HCT116 (cell line): ENCODE measurements at regions not wholly inside any gene's neighbourhood (a gene's known extent, or its start where the extent isn't known, plus 50 kb on each side); places are given as distances from the start of the nearest gene placed in this dataset.
"Not testable (repeated sequence)": the region's sequence is repeated elsewhere in the genome, so short reads cannot be mapped to it uniquely, and the experiment has no call there.

ENCODE experiments used
- ATAC-seq: fragments of 200-7000 bp; cut with Tn5 transposase; 2 replicates; pipeline ENCODE4 v1.9.1; 2020; ENCODE audit warnings: mild to moderate bottlenecking, moderate library complexity
- BruUV-seq: library from RNA; stranded (reverse); fragments of 400-500 nt; replicated peaks from 2 replicates; lab custom pipeline; 2021; lab: Mats Ljungman, UMichigan
- CTCF ChIA-PET: fragments of 300-600 bp; sonication (Branson Sonifier 250); formaldehyde crosslinking; loops from one replicate; lab custom pipeline; 2021; ENCODE audit warnings: antibody characterized with exemption; lab: Charles Lee
- POLR2A ChIA-PET: fragments of 300-600, 350-600 bp; sonication (Branson Sonifier 250); formaldehyde crosslinking; loops from one replicate; lab custom pipeline; 2021; ENCODE audit warnings: antibody characterized with exemption; lab: Charles Lee
- RAD21 ChIA-PET, 2 experiments: fragments of 300-600 bp; sonication (Branson Sonifier 250); formaldehyde crosslinking; loops; one replicate each; lab custom pipeline; 2023; ENCODE audit warnings: low total read pairs in 2 of 2; ENCODE audit not compliant: uncharacterized antibody in 2 of 2, unreplicated experiment in 2 of 2, low non-redundant PET in 1 of 2; lab: Charles Lee
- DNase-seq: peaks from one replicate; pipeline ENCODE4 v3.0.0-alpha.2; 2010; ENCODE audit warnings: low read depth, low spot score
- H2AFZ ChIP-seq: fragments of 200-600 bp; shearing (Covaris generic), sonication (generic); 2 replicates; pipeline ENCODE4 v1.6.1; 2017; ENCODE audit warnings: low read depth, mixed run types, mixed read lengths, antibody characterized with exemption, low read length; ENCODE audit not compliant: poor library complexity, severe bottlenecking
- H3K27ac ChIP-seq: 2 replicates; pipeline ENCODE4 v1.5.1; 2012; ENCODE audit warnings: low read depth, low read length
- H3K27me3 ChIP-seq: fragments of 200-600 bp; sonication (generic); 2 replicates; pipeline ENCODE4 v1.6.1; 2016; ENCODE audit warnings: mixed run types, low read length, mixed read lengths; ENCODE audit not compliant: insufficient read depth
- H3K36me3 ChIP-seq, 2 experiments: fragments of 200-500 bp in 1 of 2; fragments of 200-600 bp in 1 of 2; sonication (Bioruptor generic) in 1 of 2; sonication (generic) in 1 of 2; 2 replicates each; pipeline versions ENCODE4 v1.5.1 to v1.6.1; 2014 to 2016; ENCODE audit warnings: low read length in 2 of 2, inconsistent platforms in 1 of 2, mixed read lengths in 1 of 2, mixed run types in 1 of 2; ENCODE audit not compliant: insufficient read depth in 2 of 2, control insufficient read depth in 1 of 2
- H3K4me1 ChIP-seq, 2 experiments: fragments of 200-600 bp in 1 of 2; sonication (generic) in 1 of 2; 2 replicates each; pipeline versions ENCODE4 v1.5.1 to v1.6.1; 2012 to 2017; ENCODE audit warnings: low read length in 2 of 2, inconsistent platforms in 1 of 2, mild to moderate bottlenecking in 1 of 2, mixed read lengths in 1 of 2, mixed run types in 1 of 2, moderate library complexity in 1 of 2; ENCODE audit not compliant: insufficient read depth in 2 of 2, control insufficient read depth in 1 of 2
- H3K4me2 ChIP-seq: fragments of 200-600 bp; sonication (generic); 2 replicates; pipeline ENCODE4 v1.6.1; 2017; ENCODE audit warnings: mixed run types, low read length, mixed read lengths
- H3K4me3 ChIP-seq, 2 experiments: fragments of 200-600 bp in 1 of 2; sonication (generic) in 1 of 2; replicated peaks in 1 of 2; 2 replicates each; pipeline ENCODE4 v1.5.1; 2011 to 2016; ENCODE audit warnings: low read length in 2 of 2, control low read depth in 1 of 2, low read depth in 1 of 2, mild to moderate bottlenecking in 1 of 2, mixed read lengths in 1 of 2, mixed run types in 1 of 2
- H3K79me2 ChIP-seq: fragments of 200-600 bp; sonication (generic); 2 replicates; pipeline ENCODE4 v1.6.1; 2017; ENCODE audit warnings: mild to moderate bottlenecking, mixed run types, low read length, moderate library complexity, mixed read lengths; ENCODE audit not compliant: insufficient read depth
- H3K9ac ChIP-seq: fragments of 200-600 bp; sonication (generic); 2 replicates; pipeline ENCODE4 v1.6.1; 2016; ENCODE audit warnings: low read length, mixed read lengths
- H3K9me2 ChIP-seq: fragments of 200-600 bp; sonication (generic), shearing (Covaris generic); 2 replicates; pipeline ENCODE4 v1.6.1; 2017; ENCODE audit warnings: mixed run types, mild to moderate bottlenecking, moderate library complexity; ENCODE audit not compliant: insufficient read depth
- H3K9me3 ChIP-seq, 2 experiments: fragments of 200-500 bp in 1 of 2; fragments of 200-600 bp in 1 of 2; sonication (Bioruptor generic) in 1 of 2; sonication (generic) in 1 of 2; 2 replicates each; pipeline ENCODE4 v1.6.1; 2014 to 2017; ENCODE audit warnings: low read length in 2 of 2, mixed read lengths in 2 of 2, inconsistent platforms in 1 of 2, low read depth in 1 of 2, mild to moderate bottlenecking in 1 of 2, mixed run types in 1 of 2, moderate library complexity in 1 of 2; ENCODE audit not compliant: control insufficient read depth in 1 of 2, insufficient read depth in 1 of 2
- H4K20me1 ChIP-seq: fragments of 200-600 bp; sonication (generic), shearing (Covaris generic); 2 replicates; pipeline ENCODE4 v1.6.1; 2017; ENCODE audit warnings: mixed run types, mild to moderate bottlenecking, moderate library complexity; ENCODE audit not compliant: insufficient read depth
- FOSL1 ChIP-seq: IDR thresholded peaks from 2 replicates; pipeline ENCODE4 v1.6.1; 2012; ENCODE audit warnings: low read depth
- MAX ChIP-seq: IDR thresholded peaks from 2 replicates; pipeline ENCODE4 v1.6.1; 2012
- POLR2AphosphoS5 ChIP-seq: IDR thresholded peaks from 2 replicates; pipeline ENCODE4 v1.6.1; 2011; ENCODE audit warnings: mild to moderate bottlenecking, low read depth, low read length, moderate library complexity
- SIN3A ChIP-seq: IDR thresholded peaks from 2 replicates; pipeline ENCODE4 v1.6.1; 2012; ENCODE audit warnings: low read depth
- SP1 ChIP-seq: IDR thresholded peaks from 2 replicates; pipeline ENCODE4 v1.6.1; 2012; ENCODE audit warnings: low read depth
- SRF ChIP-seq: IDR thresholded peaks from 2 replicates; pipeline ENCODE4 v1.6.1; 2012; ENCODE audit warnings: low read depth
- TCF7L2 ChIP-seq: IDR thresholded peaks from 2 replicates; pipeline ENCODE4 v1.7.0; 2011; ENCODE audit warnings: borderline replicate concordance, inconsistent platforms; ENCODE audit not compliant: insufficient read depth, insufficient read length; ENCODE audit errors: extremely low read depth
- YY1 ChIP-seq: IDR thresholded peaks from 2 replicates; pipeline ENCODE4 v1.6.1; 2011; ENCODE audit warnings: low read length, low read depth, moderate library complexity, mild to moderate bottlenecking; ENCODE audit not compliant: insufficient replicate concordance; ENCODE audit errors: extremely low read depth
- ZBTB33 ChIP-seq: IDR thresholded peaks from 2 replicates; pipeline ENCODE4 v1.6.1; 2011; ENCODE audit warnings: mild to moderate bottlenecking, low read length, moderate library complexity; ENCODE audit not compliant: insufficient replicate concordance; ENCODE audit errors: extremely low read depth
- ZFX ChIP-seq: fragments of 450-650 bp; IDR thresholded peaks from 2 replicates; pipeline ENCODE4 v1.6.1; 2017
- intact Hi-C: fragments of 100-400 bp; cut with micrococcal nuclease; formaldehyde crosslinking; loops from 2 replicates; pipeline ENCODE4 v1.10.0; 2022

DNA sequence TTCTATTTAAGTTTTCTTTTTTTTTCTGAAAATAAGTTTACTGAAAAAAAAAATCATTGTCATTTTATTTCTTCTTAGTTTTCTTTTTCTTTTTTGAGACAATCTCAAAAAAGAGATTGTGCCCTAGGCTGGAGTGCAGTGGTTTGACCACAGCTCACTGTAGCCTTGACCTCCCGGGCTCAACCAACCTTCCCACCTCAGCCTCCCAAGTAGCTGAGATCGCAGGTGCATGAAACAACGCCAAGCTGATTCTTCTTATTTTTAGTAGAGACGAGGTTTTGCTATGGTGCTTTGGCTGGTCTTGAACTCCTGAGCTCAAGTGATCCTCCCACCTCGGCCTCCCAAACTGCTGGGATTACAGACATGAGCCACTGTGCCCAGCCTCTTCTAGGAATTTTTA, 65.7 kb upstream of the OSTN start:
- ChIA-PET RAD21 (no interaction called here), POLR2A (no interaction called here), CTCF (no interaction called here)
- TF ChIP-seq SIN3A = no peak
- no peak for TF ChIP-seq ZBTB33
- no peak for TF ChIP-seq POLR2AphosphoS5
- TF ChIP-seq MAX = no peak
- TF ChIP-seq ZFX = no peak
- no peak for TF ChIP-seq FOSL1
- TF ChIP-seq SP1 = no peak
- intact Hi-C loops = loop anchor here (10.0 kb wide), 1 partner anchor 1311 kb away; no protein-coding TSS in a partner anchor
- no peak for DNase-seq
- H3K36me3 ChIP-seq = no peaks in the 10 kb centered on the region
- no peaks in the 10 kb centered on the region for H3K27me3 ChIP-seq
- H3K4me1 ChIP-seq = no peaks in the 10 kb centered on the region
- H4K20me1 ChIP-seq = no peaks in the 10 kb centered on the region
- no peak overlapping the region for H3K9ac ChIP-seq
- no peaks in the 10 kb centered on the region for H3K9me3 ChIP-seq
- H3K9me2 ChIP-seq = no peaks in the 10 kb centered on the region; the same call in 1 of the 2 replicates
- H3K4me2 ChIP-seq = no peak overlapping the region
- no peak for ATAC-seq
- H2AFZ ChIP-seq = no peak overlapping the region
- H3K27ac ChIP-seq = no peak overlapping the region
- H3K4me3 ChIP-seq = no peak overlapping the region
- no peaks in the 10 kb centered on the region for H3K79me2 ChIP-seq
- BruUV-seq = no TSS peak

DNA sequence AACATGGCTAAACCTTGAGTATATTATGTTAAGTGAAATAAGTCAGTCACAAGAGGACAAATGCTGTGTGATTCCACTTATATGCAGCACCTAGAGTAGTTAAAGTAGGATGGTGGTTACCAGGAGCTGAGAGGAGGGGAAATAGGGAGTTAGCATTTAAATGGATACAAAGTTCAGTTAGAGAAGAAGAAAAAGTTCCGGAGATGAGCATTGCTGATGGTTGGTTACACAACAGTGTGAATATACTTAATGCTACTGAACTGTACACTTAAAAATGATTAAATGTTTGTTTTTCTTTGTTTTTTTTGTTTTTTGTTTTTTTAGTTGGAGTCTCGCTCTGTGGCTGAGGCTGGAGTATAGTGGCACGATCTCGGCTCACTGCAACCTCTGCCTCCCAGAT, 67.7 kb upstream of the OSTN start:
- H3K9me3 ChIP-seq = no peaks in the 10 kb centered on the region
- H3K4me3 ChIP-seq = no peak overlapping the region
- BruUV-seq = no TSS peak
- no peaks in the 10 kb centered on the region for H3K27me3 ChIP-seq
- no peaks in the 10 kb centered on the region for H3K79me2 ChIP-seq
- H2AFZ ChIP-seq = no peak overlapping the region
- no peaks in the 10 kb centered on the region for H3K36me3 ChIP-seq
- no peak for DNase-seq
- no peaks in the 10 kb centered on the region for H4K20me1 ChIP-seq
- ChIA-PET POLR2A (no interaction called here), CTCF (no interaction called here), RAD21 (no interaction called here)
- TF ChIP-seq YY1 (no peak), TCF7L2 (no peak), SIN3A (no peak), ZFX (no peak), SRF (no peak), MAX (no peak)
- H3K4me1 ChIP-seq = no peaks in the 10 kb centered on the region
- no peak overlapping the region for H3K9ac ChIP-seq
- no peaks in the 10 kb centered on the region; the same call in 1 of the 2 replicates for H3K9me2 ChIP-seq
- H3K4me2 ChIP-seq = no peak overlapping the region
- H3K27ac ChIP-seq = no peak overlapping the region
- intact Hi-C loops = loop anchor here (10.0 kb wide), 1 partner anchor 1313 kb away; no protein-coding TSS in a partner anchor
- no peak for ATAC-seq

GRCh38 chr3:191124891-191125290, 74.2 kb upstream of the OSTN start:
- H3K9me2 ChIP-seq, BruUV-seq, H3K9me3 ChIP-seq, DNase-seq, H3K79me2 ChIP-seq, H4K20me1 ChIP-seq, ATAC-seq, H3K9ac ChIP-seq, H3K4me3 ChIP-seq, RAD21 ChIA-PET, intact Hi-C loops, POLR2A ChIA-PET, H3K36me3 ChIP-seq, H3K27ac ChIP-seq, H3K27me3 ChIP-seq, H3K4me1 ChIP-seq, H2AFZ ChIP-seq, H3K4me2 ChIP-seq: not testable (repeated sequence)
- CTCF ChIA-PET = interaction anchor here (0.6 kb wide), 1 partner anchor 11 kb away, joined by 3 read pairs; no protein-coding TSS in a partner anchor
